Testis (tissue), 2 donors: ENCODE measurements at regions not wholly inside any gene's neighbourhood (a gene's known extent, or its start where the extent isn't known, plus 50 kb on each side); places are given as distances from the start of the nearest gene placed in this dataset.

ENCODE experiments used
- POLR2A ChIP-seq: fragments of 450-650 bp; IDR thresholded peaks from one replicate; pipeline ENCODE4 v1.6.1; 2017; ENCODE audit warnings: antibody characterized with exemption, mild to moderate bottlenecking, moderate library complexity
- TF ChIP-seq, protein P1 (sequence below), 3 experiments: fragments of 450-650 bp in 2 of 3; fragments of 200-600 bp in 1 of 3; sonication (generic) in 1 of 3; IDR thresholded peaks; one replicate each; pipeline ENCODE4 v1.5.1; 2016 to 2019; ENCODE audit warnings: antibody characterized with exemption in 3 of 3, mild to moderate bottlenecking in 2 of 3, moderate library complexity in 1 of 3

DNA sequence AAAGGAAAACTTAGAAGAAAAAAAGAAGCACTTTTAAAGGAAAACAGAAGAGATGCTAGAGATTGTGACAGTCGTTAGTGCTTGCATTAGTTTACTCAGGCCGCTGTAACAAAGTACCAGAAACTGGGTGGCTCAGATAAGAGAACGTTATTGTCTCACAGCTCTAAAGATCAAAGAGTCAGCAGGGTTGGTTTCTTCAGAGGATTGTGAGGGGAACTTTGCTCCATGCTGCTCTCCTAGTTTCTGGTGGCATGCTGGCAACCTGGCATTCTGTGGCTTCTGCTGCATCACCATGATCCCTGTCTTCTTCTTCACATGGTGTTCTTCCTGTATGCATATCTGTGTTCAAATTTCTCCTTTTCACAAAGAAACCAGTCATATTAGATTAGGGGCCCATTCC, 119.4 kb upstream of the PLEKHA5 start:
- TF ChIP-seq, protein P1, sequence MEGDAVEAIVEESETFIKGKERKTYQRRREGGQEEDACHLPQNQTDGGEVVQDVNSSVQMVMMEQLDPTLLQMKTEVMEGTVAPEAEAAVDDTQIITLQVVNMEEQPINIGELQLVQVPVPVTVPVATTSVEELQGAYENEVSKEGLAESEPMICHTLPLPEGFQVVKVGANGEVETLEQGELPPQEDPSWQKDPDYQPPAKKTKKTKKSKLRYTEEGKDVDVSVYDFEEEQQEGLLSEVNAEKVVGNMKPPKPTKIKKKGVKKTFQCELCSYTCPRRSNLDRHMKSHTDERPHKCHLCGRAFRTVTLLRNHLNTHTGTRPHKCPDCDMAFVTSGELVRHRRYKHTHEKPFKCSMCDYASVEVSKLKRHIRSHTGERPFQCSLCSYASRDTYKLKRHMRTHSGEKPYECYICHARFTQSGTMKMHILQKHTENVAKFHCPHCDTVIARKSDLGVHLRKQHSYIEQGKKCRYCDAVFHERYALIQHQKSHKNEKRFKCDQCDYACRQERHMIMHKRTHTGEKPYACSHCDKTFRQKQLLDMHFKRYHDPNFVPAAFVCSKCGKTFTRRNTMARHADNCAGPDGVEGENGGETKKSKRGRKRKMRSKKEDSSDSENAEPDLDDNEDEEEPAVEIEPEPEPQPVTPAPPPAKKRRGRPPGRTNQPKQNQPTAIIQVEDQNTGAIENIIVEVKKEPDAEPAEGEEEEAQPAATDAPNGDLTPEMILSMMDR (IDR thresholded peaks at IDR 0.05), result no peak
- TF ChIP-seq POLR2A, result no peak
